ENCODE measurements at regions not wholly inside any gene's neighbourhood (a gene's known extent, or its start where the extent isn't known, plus 50 kb on each side); places are given as distances from the start of the nearest gene placed in this dataset.
"Not testable (repeated sequence)": the region's sequence is repeated elsewhere in the genome, so short reads cannot be mapped to it uniquely, and the experiment has no call there.

DNA sequence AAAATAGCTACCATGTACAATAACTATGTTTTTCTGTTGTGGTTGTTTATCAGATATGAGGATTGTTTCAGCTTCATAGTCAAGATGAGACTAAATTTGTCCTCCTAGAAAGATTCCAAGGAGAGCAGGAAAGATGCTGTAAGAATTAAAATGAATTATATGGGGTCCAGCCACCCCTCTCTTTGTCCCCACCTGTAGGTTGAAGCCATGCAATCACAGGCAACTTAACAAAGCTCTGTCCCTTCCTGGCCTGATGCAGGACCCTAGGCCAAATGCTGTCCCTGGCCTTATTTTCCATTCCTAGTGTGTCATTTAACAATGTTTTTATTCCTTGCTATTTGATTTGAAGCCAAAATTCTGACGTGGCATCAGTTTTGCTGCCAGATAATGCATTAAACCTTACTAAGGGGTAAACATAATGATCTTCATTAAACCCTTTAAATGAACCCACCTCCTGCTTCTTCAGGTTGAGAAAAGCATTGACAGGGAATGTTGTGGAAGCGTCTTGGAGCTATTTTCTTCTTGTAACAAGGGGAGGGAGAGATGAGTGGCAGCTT is 240.9 kb upstream of the ZNF521 start:
- no peak for DNase-seq (ENCODE audit: low read depth in 4 of 4, low spot score in 3 of 4)

GRCh38 chr18:25590456-25590855 is 238.5 kb upstream of the ZNF521 start:
- DNase-seq (ENCODE audit: low read depth in 4 of 4, low spot score in 3 of 4): no peak

- DNase-seq (ENCODE audit: low read depth in 4 of 4, low spot score in 3 of 4): no peak
These were observed 235.6 kb upstream of the ZNF521 start for GRCh38 chr18:25587545-25587944.

DNA sequence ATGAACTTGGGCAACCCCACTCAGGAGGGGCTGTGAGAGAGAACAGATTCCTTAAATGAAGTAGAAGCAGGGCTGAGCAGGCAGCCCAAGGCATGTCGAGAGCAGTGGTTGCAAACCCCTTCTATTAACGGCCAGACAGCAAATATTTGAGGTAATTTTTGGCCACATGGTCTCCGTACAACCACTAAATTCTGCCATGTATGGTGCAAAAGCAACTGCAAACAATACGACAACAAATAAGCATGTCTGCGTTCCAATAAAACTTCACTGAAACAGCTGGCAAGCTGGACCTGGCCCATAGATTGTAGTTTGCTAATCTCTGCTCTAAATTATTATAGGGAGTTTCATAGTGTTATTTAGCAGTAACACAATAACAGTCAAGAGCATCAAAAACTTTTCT is 217.0 kb upstream of the ZNF521 start:
- no peak for DNase-seq (ENCODE audit: low read depth in 4 of 4, low spot score in 3 of 4)

DNA sequence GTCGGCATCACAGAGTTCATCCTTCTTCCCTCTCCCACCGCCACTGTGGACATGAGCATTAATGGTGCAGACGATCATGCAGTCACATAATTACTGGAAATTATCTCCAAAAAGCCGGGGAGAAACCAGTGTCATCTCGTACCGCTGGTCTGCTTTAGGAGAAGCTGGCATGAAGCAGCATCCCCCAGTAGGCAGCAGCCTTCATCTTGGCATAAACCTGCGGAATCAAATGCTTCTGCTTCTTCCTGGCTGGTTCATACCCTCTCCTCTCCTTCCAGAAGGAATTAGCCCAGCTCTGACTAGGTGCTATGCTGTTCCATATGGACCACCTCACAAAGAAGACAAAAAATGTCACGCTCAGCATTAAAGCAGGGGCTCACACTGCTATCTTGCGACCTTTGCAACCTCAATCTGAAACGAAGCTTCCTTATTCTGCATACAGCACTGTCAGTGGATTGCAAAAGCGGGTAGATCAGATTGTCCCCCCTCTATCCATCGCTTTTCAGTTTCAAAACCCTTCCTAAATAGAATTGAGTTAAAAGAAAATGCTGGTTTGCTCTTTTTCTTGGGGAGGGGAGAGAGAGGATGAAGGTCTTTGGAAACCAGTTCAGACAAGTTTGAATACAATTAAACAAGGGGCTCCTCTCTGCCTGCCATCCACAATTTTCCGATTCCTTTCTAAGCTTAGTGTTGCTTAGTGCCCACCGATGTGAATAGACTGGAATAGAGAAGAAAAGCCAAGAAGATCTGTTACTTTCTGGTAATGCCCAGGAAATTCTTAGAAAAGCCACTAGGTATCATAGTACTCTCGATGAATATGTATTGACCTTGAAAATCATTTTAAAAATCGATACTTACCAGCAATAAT is 212.1 kb upstream of the ZNF521 start:
- no peak for DNase-seq (ENCODE audit: low read depth in 4 of 4, low spot score in 3 of 4)

GRCh38 chr18:25563346-25563745 is 211.4 kb upstream of the ZNF521 start:
- DNase-seq (ENCODE audit: low read depth in 4 of 4, low spot score in 3 of 4): no peak

DNA sequence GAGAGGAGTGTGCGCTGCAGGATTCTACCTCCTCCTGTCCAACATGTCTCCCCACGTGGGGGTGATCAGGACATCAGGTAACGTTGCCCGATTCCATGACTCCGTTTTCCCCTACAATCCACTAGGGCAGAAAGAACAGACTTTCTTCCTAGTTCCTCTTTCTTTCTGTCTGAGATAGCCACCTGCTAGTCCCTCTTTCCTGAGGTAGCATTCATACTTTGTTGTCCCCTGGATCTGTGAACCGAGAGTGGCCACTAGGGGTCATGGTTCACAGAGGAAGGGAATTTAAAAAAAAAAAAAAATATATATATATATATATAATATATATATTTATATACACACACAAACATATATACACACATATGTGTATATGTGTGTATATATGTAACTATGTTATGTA is 210.0 kb upstream of the ZNF521 start:
- no peak for DNase-seq (ENCODE audit: low read depth in 4 of 4, low spot score in 3 of 4)

DNA sequence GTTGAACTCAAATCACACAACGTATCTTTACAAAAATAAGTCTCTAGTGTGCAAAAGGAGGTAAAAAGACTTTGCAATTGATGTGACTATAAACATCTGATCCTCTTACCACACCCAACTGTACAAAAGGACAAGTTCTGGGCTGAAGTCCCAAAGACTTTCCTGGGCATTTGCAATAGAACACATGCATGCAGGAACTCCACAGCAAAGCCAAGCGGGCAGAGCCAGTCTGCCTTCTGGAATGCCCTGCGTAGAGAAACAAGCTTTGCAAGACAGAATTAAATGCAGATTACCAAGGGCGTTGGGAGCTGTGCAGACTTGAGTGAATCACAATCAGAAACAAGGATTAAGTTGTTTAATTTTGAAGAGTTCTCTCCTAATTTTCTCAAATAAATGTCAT is 208.4 kb upstream of the ZNF521 start:
- no peak for DNase-seq (ENCODE audit: low read depth in 4 of 4, low spot score in 3 of 4)

- DNase-seq (ENCODE audit: low read depth in 4 of 4, low spot score in 3 of 4): no peak
These were observed 205.0 kb upstream of the ZNF521 start for GRCh38 chr18:25557011-25557410.

GRCh38 chr18:25553631-25554263 is 201.8 kb upstream of the ZNF521 start:
- DNase-seq (ENCODE audit: low read depth in 4 of 4, low spot score in 3 of 4): no peak

DNA sequence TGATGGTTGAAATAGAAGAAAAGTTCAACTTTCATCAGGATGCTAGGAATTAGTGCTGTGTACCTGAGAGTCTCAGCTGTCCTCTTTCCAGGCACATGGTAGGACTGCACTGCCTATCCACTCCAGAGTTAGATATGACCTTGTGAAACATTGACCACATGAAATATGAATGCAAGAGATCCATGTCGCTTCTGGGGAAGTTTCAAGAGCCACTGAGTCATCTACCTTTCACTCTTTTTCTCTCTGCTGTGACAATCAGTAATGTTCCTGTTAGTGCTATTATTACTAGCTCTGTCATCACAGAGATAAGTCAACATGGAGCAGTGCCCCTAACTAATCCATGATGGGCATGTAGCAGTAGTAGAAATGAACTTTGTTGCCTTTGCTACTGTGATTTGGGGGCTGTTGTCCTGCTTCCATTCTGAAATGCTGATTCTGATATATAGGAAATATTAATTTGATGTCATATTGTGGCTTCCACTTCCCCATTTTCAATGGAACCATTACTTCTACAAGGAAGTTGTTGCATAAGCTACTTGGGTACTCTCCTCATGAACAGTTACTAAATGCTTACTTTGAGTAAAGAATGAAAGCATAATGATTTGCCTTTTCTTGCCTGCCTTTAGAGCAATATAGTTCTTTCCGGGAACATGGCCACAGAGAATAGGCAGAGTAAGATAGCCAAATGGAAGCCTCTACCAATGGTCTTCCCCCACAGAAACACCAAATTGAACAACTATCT is 192.8 kb upstream of the ZNF521 start:
- DNase-seq (ENCODE audit: low read depth in 4 of 4, low spot score in 3 of 4): no peak

GRCh38 chr18:25538175-25538922 is 186.4 kb upstream of the ZNF521 start:
- DNase-seq (ENCODE audit: low read depth in 4 of 4, low spot score in 3 of 4): no peak

GRCh38 chr18:25535495-25535894 is 183.5 kb upstream of the ZNF521 start:
- DNase-seq (ENCODE audit: low read depth in 4 of 4, low spot score in 3 of 4): no peak

DNA sequence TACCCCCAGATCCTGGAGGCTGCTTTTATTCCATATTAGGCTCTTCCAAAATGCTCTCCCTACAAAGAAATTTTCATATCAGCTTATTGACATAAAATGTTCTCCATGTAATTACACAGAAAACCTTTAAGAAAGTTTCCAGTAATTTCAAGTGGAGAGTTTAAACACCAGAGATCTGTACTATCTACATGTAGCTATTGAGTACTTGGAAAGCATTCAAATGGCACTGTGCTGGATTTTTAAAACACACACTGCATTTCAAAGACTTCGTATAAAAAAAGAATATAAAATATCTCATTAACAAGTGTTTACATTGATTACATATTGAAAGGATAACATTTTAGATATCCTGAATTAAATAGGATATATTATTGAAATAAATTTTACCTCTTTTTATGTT is 182.4 kb upstream of the ZNF521 start:
- no peak for DNase-seq (ENCODE audit: low read depth in 4 of 4, low spot score in 3 of 4)

GRCh38 chr18:25533218-25533617 is 181.3 kb upstream of the ZNF521 start:
- DNase-seq (ENCODE audit: low read depth in 4 of 4, low spot score in 3 of 4): no peak

GRCh38 chr18:25531207-25531606 is 179.2 kb upstream of the ZNF521 start:
- DNase-seq (ENCODE audit: low read depth in 4 of 4, low spot score in 3 of 4): no peak

DNA sequence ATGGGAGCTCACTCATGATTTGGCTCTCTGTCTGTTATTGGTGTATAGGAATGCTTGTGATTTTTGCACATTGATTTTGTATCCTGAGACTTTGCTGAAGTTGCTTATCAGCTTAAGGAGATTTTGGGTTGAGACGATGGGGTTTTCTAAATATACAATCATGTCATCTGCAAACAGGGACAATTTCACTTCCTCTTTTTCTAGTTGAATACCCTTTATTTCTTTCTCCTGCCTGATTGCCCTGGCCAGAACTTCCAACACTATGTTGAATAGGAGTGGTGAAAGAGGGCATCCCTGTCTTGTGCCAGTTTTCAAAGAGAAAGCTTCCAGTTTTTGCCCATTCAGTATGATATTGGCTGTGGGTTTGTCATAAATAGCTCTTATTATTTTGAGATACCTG is 173.8 kb upstream of the ZNF521 start:
- not testable (repeated sequence) for DNase-seq (ENCODE audit: low read depth in 4 of 4, low spot score in 3 of 4)

DNA sequence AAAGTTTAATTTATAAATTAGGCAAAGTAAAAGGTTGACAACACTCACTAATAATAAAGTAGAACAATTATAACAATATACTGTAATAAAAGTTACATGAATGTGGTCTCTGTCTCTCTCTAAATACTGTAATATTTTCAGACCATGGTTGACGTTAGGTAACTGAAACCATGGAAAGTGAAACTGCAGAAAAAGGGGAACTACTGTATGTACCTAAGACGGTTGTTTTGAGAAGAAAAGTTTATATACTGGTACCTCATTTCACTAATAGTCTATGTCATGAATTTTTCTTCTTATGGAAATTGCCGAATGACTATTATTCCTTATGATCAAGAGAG is 166.7 kb upstream of the ZNF521 start:
- DNase-seq (ENCODE audit: low read depth in 4 of 4, low spot score in 3 of 4): no peak

- DNase-seq (ENCODE audit: low read depth in 4 of 4, low spot score in 3 of 4): no peak
These were observed 166.1 kb upstream of the ZNF521 start for GRCh38 chr18:25517881-25518715.
